Fibroblast of skin of scalp (primary cell): ENCODE measurements at regions not wholly inside any gene's neighbourhood (a gene's known extent, or its start where the extent isn't known, plus 50 kb on each side); places are given as distances from the start of the nearest gene placed in this dataset.

ENCODE experiments used
- DNase-seq: peaks from one replicate; pipeline ENCODE4 v3.0.0-alpha.2; 2013

DNA sequence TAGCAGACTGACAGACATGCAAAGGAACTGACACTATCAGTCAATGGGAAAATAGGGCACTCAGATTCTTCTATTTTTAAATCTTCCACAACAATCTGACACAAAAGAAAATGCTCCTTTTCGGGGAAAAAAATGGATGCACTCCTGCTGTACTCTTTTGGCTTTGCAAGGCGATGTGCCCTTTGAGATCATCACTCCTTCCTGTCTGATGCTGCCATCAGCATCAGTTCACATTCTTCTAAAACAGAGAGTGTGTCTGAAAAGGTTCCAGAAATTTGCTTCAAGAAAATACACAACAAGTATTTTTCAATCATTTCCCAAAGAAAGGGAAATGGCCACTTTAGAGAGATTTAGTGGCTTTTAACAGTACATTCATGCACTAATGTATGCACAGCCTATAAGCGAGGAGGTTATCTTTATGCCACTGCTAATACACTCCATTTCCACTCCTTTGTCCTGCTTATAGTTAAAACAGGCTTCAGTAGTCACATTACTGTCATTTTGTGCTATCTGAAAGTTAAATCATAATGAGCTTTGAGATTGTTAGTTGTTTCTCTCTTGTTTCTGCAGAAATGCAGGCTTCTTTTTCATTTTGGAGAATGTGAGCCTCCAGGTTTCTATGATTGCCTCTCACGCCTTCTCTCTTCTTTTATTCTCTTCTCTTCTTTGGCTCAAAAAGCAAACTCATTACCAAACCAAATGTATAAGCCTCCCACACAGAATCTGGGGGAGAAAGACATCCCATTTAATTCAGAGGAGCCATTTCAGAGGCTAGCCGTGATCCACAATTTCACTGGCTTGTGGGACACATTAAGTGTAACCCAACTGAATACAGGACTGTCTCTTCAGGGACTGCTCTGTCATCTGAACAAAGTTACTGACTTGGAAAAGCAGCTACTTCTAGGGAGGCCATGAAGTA, 110.9 kb upstream of the CCDC196 start:
- no peak for DNase-seq

DNA sequence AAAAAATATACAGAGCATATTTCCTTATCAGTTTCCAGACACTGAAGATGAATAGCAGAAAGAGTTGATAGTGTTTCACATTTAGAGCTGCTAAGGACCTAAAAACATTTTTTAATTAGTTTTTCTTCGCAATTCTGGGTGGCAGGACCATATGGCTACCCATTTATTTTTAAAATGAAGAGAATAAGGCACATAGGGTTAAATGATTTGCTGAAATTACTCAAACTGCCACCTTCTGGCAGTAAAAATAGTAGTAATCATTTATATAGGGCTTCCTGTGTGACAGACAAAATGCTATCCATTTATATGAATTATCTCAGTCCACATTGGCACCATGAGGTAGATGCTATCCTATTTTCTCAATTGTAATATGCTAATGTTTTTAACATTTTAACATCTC, 108.6 kb upstream of the CCDC196 start:
- DNase-seq, result no peak

DNA sequence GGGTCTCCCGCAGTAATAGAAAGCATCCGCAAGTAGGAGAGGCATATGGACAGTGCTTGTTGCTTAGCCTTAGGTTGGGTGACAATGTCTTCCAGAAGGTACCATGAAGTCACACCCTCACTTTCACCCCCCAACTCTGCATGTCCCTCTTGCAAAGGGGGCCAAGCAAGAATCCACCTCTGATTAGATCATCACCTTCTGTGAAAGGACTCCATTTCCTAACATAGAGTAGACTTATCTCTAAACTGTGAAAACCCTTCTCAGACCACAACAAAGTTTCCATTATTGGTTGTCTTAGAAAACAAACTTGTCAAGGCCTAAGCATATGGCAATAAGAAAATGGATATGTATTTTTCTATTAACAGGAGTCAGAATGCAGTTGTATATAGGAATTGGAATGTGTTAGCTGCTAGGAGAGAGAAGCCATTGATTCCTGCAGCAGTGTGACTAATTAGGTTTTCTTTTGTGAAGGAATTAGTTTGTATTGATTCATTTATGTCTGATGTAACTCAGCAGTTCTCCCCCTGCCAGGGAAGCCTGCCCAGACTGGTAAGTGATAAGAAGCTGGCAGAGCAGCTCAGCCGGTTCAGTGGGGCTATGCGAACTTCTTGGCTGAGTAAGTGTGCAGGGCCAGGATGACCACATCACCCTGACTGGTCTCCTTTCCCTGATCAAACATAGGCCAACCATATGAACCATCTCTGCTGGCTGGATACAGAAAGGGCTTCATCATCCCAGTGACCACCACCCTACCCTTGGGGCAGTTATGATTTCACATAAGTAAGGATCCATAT, 107.3 kb upstream of the CCDC196 start:
- no peak for DNase-seq

DNA sequence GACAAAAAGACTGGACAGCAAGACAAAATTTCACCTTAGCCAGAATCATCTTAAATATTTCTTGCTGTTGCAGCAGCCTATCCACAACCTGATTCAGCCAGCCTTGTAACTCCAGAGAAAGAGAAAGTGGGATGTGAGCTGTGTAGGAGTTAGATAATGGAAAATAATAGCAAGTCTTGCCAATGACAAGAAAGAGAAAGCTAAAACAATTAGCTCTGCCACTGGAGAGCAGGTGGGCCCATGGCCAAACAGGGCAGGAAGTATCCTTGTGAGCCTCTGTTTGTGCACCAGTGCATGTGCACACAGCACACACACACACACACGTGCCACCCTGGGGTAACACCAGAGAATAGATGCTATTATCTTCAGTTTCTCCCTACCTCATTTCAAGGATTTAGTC, 106.0 kb upstream of the CCDC196 start:
- DNase-seq, result no peak

DNA sequence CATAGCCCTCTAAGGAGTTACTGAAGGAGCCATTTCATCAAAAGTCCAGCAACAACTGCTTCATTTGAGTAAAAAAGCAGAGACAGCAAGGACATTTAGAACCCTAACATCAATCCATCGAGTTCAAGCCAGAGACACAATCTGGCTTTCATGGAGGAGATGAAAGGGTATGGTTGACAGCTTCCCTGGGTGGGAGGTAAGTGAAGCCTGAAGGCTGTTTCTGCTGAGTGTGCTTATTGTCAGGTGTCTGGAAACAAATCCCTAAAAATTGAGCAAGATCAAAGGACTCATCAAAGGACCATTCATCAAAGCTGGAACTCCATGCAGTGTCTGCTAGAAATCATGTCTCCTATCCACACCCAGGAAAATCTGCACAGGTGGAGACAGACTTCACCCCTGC, 104.4 kb upstream of the CCDC196 start:
- DNase-seq, result no peak

DNA sequence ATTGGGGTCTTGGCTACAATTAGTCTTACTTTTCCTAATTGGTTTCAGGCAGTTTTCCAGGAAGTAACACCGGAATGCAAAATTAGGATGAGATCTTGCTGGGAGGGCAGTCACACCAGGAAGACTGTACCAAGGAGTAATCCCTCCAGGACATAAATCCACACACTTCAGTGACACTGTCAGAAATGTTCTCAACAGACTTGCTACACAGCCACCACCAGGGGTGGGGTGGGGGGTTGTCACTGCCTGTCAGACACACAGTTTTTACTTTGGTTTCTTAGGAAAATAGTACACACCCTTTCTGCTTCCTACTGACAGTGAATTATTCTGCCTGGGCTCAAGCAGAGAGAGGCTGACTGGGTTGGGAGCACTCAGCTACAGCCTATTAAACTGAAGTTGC, 102.9 kb upstream of the CCDC196 start:
- DNase-seq, result no peak

DNA sequence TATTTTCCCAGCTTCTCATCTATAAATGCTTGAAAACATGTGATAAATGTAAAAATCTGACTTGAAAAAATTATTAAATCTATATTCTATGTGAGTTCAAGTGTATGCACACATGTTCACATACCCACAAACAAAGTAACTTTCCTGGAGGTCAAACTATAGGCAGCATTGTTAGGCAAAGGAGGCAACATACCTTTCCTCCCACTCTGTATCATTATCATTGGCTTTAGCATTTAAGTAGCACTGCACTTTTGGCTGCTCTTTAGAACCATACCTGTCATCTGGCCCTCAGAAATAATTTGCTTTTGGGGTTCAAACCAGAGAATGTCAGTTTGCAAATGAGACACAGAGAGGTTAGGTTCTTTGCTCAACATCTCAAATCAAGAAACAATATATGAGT, 102.4 kb upstream of the CCDC196 start:
- DNase-seq, result no peak

DNA sequence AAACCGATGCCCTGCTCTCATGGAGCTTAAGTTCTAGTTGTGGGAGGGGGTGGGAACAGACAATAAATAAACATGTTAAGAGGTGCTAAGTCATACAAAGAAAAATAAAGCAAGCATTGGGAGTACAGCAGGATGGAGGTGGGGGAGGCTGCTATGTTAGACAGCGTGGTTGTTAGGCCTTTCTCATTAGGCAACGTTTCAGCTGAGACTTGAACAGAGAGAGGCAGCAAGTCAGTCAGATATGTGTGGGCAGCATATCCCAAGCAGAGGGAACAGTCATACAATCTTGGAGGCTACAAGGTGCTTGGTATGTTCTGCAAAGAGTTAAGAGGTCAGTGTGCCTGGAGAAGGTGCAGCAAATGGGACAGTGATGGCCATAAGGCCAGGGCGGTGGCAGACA, 97.7 kb upstream of the CCDC196 start:
- no peak for DNase-seq

DNA sequence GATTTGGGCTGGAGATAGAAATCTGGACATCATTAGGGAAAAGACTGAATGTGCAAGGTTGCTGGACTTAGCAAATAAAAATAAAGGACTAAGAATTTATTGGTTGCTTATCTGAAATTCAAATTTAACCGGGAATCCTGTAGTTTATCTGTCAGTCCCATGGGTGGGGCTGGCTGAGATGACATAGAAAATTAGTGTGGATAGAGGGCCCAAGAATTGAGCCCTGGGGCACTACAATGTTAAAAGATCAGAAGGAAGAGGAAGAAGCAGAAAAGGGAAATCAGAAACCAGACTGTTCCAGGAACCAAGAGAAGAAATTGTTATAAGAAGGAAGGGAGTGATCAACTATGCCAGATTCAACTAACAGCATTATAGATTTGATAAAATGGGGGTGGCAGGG, 96.7 kb upstream of the CCDC196 start:
- no peak for DNase-seq

DNA sequence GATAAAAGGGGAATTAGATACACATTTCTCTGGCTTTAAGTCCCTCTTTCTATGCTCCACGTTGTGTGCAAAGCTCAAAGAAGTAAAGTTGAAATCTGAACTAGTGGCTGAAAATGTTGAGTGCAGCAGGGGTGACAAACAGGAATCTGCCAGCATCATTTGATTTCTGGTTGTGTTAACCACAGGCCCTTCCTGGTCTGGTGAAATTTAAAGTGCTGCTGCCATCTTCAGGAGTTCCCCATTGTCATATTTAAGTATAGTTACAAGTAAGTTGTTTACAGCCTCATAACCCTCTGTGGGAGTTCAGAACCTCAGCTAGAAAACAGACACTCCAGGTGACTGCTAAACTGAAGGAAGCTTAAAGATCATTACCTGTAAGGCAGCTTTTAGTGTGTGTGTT, 90.9 kb upstream of the CCDC196 start:
- no peak for DNase-seq

DNA sequence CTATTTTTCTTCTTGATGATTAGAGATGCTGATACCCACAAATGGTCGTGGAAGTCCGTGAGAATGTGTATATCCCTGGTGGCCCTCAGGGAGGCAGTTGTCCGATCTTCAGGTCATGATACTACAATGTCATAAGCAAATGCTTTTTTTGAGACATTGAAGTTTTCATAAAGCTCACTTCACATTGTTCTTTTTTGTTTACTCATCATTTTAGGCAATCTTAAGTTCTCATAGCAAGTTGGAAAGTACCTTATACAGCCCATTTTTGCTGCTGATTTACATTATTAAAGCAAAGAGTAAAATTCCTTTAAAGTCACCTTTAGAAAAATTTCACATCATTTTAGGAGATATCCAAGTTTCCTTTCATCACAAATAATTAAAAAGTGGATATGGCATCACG, 90.0 kb upstream of the CCDC196 start:
- no peak for DNase-seq

DNA sequence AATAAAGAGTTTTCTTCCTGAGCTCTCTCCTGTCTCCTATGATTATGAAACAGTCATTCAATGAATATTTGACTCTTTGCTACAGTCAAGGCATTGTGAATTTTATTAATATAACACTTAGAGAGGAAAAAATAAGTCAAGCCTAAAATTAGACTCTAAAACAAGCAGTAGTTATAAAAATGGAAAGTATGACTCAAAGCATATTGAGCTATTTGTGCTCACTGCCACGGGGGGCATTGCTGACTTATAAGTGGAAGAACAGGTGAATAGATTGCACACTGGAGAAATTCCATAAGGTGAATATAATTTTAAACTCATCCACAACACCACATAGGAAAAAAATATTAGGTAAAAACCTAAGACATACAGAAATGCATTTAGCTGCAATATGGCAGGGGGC, 87.7 kb upstream of the CCDC196 start:
- no peak for DNase-seq

DNA sequence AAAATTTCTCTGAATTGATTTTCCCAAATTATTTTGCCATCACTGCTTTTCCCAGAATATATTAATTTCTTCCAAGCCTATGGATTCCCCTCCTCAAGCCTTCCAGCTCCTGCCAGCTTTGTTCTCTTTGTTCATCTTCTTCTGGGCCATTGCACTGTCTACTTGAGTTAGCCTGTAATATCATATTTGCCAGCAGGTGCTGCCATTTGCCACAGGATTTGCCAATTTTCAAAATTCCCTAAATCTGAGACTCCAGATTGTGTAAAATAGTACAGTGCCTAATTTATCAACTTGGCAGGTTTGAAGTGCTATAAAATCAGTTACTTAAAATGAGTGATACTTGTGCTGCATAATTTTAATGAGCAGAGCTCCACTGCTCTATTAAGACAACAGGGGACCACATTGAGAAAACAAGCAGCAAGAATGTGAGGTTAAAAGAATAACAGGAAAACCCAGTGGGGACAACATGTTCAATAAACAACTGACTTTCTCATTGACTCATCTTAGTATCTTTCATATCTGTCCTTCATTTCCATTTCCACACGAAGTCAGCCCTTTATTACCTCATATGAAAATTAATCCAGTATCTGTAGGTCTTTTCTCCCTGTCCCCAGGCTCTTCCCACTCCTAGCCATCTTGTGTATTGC, 84.6 kb upstream of the CCDC196 start:
- no peak for DNase-seq

DNA sequence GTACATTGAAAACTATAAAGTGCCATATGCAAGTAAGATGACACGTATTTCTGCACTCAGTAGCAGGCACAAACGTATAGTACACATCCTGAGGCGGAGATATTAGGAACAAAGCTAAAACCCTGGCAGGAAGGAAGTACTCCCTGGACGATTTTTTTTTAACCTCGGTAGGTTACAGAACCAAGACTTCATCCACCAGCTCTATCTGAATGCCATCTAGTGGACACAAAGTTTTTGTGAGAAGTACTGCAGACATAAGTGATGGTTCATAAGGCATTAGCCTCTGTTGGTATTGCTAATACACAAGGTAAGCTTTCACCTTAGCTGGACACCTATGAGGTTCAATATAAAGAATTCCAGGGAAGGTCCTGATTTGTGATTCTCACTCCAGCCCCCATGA, 83.0 kb upstream of the CCDC196 start:
- DNase-seq, result peak; percentile 17

DNA sequence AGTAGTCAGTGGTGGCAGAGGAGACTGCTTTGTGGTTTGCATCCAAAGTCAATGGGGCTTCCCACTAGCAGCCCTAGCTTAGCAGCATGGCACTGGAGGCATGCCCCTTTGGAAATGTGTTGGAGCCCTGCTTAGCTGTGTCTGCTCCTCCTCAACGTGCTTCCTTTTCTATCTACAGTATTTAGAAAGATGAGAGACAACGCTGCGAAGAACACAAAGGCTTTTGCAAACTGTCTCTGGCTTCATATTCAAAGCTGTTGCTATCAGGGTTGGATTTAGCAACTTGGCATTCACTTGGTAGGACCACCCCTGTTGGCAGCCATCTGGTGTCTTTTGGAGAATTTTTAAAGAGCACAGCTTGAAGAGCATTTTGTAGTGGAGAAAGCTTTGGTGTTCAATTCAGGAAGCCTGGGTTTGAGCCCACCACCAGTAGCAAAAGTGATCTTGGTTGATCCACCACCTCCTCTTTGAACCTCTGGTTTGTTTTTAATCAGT, 82.1 kb upstream of the CCDC196 start:
- DNase-seq, result no peak

DNA sequence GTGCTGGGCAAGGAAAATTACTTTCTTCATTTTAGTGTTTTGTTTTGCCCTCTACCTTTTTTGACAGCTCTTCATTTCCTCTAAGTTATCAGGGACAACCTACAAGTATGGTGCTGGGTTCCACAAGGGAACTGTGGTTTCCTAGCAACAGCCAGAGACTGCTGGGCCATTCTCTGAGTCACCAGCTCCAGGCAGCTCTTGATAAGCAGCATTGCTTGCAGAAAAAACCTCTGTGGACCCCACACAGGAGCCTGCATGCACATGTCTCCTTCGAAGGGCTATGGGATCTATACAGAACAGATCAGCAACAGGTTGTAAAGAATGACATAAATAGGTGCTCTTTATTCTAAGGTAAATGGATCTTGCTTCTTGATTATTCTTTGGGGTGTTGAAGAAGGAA, 81.0 kb upstream of the CCDC196 start:
- peak; percentile 3 for DNase-seq

DNA sequence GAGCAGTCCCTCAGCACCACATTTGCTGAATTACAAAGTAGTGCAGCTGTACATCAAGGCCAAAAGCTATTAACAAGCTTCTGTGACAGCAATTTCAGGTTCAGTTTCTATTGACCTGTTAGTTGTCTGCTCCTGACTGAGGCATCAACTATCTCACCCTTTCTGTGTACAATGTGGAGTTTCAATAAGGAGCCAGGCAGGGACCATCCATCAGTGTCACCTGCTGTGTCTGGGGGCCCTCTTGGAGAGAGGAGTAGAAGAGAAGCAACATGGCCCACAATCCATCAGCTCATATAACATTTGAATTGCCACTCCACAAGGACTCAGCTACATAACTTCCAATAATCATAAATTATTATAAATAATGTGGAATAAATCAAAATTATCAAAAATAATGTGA, 72.3 kb upstream of the CCDC196 start:
- no peak for DNase-seq

DNA sequence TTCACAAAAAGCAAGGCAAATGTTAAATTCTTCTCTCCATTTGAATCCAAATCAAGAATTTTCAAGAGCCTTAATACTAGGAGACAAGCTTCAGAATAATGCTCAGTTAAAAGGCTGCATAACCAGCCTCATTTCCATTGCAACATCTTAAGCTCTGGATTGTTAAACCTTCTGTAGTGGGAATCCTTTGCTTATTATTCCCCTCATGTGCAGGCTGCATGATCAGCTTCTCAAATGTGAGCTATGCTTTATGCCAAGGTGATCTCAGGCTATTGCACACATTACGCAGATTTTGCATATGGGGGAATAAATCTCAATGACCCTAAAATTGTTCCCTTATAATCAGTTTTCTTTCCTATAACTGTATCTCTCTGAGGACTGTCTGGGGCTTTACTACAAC, 71.7 kb upstream of the CCDC196 start:
- no peak for DNase-seq

DNA sequence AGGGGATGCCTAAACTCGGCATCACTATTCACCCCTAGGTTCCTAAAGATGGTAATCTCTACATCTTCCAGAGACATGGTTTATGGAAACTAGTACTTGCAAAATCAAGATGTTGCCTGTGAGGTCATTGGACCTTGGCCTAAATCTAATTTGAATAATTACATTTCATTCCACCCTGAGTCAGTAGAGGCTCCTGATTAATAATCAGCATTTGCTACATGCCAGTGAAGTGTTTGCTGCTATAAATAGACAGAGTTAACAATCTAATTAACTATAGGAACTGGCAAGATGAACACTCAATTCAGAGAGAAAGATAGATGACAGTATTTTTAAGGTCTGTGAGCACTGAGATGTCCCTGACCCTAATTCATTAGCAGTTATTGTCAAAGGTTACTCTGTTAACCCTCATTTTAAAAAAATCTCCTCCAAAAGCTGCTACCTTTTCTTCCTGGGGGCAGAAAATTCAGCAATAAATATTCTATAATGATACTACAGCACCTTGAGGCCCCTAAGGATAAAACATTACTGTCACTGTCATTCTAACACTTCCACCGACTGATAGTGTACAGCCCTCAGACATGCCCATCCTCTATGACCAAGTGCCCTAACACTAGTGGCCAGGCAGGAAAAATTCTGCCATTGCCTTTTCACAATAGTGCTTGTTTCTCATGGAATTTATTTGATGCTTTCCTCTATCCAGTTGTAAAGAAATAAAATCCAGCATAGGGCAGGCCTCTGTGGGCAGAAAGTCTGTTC, 65.7 kb upstream of the CCDC196 start:
- DNase-seq, result no peak

DNA sequence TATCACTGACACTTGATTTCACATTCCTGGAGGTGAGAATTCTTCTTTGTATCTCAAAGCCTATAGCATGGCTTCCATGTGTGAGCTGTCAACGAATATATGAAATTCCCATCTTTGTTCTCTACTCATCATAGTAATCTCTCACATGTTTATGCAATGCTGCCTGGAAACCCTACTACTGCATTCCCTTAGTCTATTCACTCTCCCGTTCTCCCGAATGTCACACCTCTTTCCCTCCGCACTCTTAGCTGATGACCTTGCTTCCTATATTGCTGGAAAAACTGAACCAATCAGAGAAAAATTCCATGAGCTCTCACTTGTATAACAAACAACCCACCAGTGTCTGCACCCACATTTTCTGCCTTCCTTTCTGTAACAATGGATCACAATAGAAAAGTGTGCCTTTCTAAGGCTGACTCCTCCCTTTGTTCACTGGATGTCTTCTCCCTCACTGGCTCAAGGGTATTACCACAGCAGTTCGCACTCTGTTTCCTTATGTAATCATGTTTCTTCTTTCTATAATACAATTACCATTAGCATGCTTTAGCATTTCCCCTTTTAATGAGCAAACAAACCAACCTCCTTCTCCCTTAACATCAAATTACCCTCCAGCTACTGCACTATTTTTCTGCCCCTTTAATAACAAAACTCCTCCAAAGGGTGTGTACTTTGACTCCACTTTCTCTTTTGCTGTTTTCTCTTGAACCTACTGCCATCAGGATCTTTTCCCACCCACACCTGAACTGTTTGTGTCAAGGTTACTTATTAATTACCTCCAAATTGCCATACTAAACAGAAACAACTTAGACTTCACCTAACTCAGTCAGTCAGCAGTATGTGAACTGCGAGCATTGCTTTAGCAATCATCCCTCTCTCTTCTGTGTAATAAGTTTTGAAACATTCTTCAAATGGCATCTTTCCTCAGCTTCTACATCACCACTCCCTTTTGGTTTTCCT, 63.9 kb upstream of the CCDC196 start:
- DNase-seq, result no peak

DNA sequence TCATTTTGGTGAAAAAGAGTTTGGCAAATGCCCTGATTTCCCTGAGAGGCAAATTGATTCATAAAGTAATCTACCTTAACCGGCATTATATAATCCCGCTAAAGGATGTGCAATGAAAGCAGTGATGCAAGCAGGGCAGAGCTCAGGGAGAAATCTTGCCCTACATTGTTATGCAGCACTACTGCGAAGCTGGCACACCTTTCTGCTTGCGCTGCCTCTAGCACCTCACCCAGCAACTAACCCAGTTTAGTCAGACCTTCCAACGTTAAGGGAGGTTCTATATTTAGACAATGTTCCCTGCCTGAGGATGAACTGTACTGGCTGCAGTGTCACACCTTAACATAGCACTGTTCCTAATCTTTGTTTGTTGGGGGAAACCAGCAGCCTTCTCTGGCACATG, 60.8 kb upstream of the CCDC196 start:
- no peak for DNase-seq
